Body of pancreas (tissue), 4 donors: ENCODE measurements at regions not wholly inside any gene's neighbourhood (a gene's known extent, or its start where the extent isn't known, plus 50 kb on each side); places are given as distances from the start of the nearest gene placed in this dataset.

ENCODE experiments used
- POLR2A ChIP-seq, 3 donors: fragments of 450-650 bp; IDR thresholded peaks; one replicate each; pipeline ENCODE4 v1.6.1; 2016; ENCODE audit warnings: antibody characterized with exemption in 3 of 3, mild to moderate bottlenecking in 2 of 3
- TF ChIP-seq, protein P1 (sequence below), 7 experiments: fragments of 450-650 bp in 4 of 7; fragments of 200-600 bp in 3 of 7; sonication (generic) in 3 of 7; IDR thresholded peaks; one replicate each; pipeline ENCODE4 v1.5.1; 2016 to 2019; ENCODE audit warnings: antibody characterized with exemption in 7 of 7

DNA sequence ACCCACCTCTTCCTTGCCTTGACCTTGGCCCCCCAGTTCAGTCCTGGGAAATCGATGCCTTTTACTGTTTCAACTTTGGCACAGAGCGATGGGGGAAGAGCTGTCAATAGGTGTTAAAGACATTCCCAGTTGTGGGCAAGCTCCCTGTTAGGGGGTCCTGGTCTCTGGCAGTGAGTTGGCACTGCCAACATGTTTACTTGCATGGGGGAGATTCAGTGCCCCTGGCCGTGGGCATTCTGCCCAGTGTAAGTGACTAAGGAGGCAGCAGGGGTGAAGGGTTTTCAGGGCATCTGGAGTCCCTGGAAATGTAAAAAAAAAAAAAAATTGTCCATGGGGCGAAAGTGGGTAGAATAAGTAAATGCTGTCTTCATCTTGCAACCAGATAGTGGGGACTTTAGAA, 407.0 kb downstream of the PTPRU start:
- TF ChIP-seq, protein P1, sequence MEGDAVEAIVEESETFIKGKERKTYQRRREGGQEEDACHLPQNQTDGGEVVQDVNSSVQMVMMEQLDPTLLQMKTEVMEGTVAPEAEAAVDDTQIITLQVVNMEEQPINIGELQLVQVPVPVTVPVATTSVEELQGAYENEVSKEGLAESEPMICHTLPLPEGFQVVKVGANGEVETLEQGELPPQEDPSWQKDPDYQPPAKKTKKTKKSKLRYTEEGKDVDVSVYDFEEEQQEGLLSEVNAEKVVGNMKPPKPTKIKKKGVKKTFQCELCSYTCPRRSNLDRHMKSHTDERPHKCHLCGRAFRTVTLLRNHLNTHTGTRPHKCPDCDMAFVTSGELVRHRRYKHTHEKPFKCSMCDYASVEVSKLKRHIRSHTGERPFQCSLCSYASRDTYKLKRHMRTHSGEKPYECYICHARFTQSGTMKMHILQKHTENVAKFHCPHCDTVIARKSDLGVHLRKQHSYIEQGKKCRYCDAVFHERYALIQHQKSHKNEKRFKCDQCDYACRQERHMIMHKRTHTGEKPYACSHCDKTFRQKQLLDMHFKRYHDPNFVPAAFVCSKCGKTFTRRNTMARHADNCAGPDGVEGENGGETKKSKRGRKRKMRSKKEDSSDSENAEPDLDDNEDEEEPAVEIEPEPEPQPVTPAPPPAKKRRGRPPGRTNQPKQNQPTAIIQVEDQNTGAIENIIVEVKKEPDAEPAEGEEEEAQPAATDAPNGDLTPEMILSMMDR (IDR thresholded peaks at IDR 0.05): no peak
- no peak for TF ChIP-seq POLR2A (IDR thresholded peaks at IDR 0.05)
